ENCODE measurements at regions not wholly inside any gene's neighbourhood (a gene's known extent, or its start where the extent isn't known, plus 50 kb on each side); places are given as distances from the start of the nearest gene placed in this dataset.

DNA sequence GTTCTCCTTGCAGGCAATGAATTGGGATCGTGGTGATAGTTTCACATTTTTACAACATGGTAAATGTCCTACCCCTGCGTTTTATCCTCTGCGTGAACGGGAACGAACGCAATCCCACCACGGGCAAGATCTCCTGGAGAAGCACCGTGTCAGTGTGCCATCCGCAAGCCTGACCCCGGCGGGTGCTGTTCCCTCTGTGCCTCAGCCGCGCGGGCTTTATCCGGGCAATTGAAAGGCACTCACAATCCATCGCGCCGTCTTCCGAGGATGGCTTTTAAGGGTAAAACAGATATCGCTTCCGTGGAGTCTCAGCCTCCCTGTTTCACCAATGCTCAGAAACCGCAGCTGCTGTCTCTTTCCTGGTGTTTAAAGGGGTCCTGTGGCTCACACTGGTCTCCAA, 1387.5 kb downstream of the BRD1 start:
- H3K9ac ChIP-seq (ENCODE audit: low read length): no peak overlapping the region
- H3K36me3 ChIP-seq (ENCODE audit: low read length): no peaks in the 10 kb centered on the region
- no peaks in the 10 kb centered on the region for H3K9me2 ChIP-seq (replicated peaks; ENCODE audit: insufficient read depth, low read length)
- H3K27me3 ChIP-seq (ENCODE audit: low read length): no peaks in the 10 kb centered on the region
- H3F3A ChIP-seq (ENCODE audit: insufficient read depth): no peaks in the 10 kb centered on the region
- no peak overlapping the region for H3K4me3 ChIP-seq (ENCODE audit: insufficient read depth, low read length, poor library complexity, severe bottlenecking)
- H3K27ac ChIP-seq (ENCODE audit: low read depth, low read length): no peak overlapping the region
- TF ChIP-seq, protein P1, sequence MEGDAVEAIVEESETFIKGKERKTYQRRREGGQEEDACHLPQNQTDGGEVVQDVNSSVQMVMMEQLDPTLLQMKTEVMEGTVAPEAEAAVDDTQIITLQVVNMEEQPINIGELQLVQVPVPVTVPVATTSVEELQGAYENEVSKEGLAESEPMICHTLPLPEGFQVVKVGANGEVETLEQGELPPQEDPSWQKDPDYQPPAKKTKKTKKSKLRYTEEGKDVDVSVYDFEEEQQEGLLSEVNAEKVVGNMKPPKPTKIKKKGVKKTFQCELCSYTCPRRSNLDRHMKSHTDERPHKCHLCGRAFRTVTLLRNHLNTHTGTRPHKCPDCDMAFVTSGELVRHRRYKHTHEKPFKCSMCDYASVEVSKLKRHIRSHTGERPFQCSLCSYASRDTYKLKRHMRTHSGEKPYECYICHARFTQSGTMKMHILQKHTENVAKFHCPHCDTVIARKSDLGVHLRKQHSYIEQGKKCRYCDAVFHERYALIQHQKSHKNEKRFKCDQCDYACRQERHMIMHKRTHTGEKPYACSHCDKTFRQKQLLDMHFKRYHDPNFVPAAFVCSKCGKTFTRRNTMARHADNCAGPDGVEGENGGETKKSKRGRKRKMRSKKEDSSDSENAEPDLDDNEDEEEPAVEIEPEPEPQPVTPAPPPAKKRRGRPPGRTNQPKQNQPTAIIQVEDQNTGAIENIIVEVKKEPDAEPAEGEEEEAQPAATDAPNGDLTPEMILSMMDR (IDR thresholded peaks at IDR 0.05; ENCODE audit: insufficient read depth, low read length, poor library complexity, severe bottlenecking): no peak
- TF ChIP-seq EZH2phosphoT487 (conservative IDR thresholded peaks at IDR 0.05; ENCODE audit: low read length): no peak
- H3K9me3 ChIP-seq (ENCODE audit: insufficient read depth, low read length): no peaks in the 10 kb centered on the region
- H2AFZ ChIP-seq (ENCODE audit: low read depth, low read length, severe bottlenecking): no peak overlapping the region
- H3K79me2 ChIP-seq (ENCODE audit: insufficient read depth, low read length): no peaks in the 10 kb centered on the region
- no peaks in the 10 kb centered on the region for H4K20me1 ChIP-seq (ENCODE audit: low read depth, low read length)
- H3K4me2 ChIP-seq (ENCODE audit: low read depth, low read length, poor library complexity, severe bottlenecking): no peak overlapping the region

DNA sequence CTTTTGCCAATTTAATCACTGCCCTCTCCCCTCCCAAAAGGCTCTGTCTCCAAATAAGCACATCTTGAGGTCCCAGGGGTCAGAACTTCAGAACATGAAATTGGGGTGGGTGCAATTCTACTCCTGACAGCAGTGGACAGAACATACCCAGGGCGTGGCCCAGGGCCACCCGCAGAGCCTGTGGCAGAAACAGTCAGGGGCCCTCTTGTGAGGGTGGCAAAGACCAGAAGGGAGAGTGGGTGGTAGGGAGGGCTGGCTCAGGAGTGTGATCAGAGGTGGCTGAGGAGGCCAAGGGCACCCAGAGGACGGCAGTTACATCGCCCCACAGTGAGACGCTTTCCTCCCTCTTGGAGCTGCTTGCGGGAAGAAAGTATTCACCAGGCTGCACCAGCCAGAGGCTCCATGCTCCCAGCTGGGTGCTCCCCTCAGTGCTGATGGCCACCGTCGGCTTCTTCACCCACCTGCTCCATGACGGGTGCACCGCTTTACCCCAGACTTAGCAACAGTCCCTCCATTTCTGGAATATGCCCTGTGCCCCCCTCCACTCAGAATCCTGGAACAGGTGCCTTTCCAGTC, 1388.0 kb downstream of the BRD1 start:
- Histone ChIP-seq H3K4me2 (ENCODE audit: low read depth, low read length, poor library complexity, severe bottlenecking) (no peak overlapping the region), H3K9ac (ENCODE audit: low read length) (no peak overlapping the region), H4K20me1 (ENCODE audit: low read depth, low read length) (no peaks in the 10 kb centered on the region), H3K36me3 (ENCODE audit: low read length) (no peaks in the 10 kb centered on the region), H3K27me3 (ENCODE audit: low read length) (no peaks in the 10 kb centered on the region), H3K79me2 (ENCODE audit: insufficient read depth, low read length) (no peaks in the 10 kb centered on the region), H3F3A (ENCODE audit: insufficient read depth) (no peaks in the 10 kb centered on the region), H3K9me2 (replicated peaks; ENCODE audit: insufficient read depth, low read length) (no peaks in the 10 kb centered on the region), H3K9me3 (ENCODE audit: insufficient read depth, low read length) (no peaks in the 10 kb centered on the region), H3K27ac (ENCODE audit: low read depth, low read length) (no peak overlapping the region), H3K4me3 (ENCODE audit: insufficient read depth, low read length, poor library complexity, severe bottlenecking) (no peak overlapping the region), H2AFZ (ENCODE audit: low read depth, low read length, severe bottlenecking) (no peak overlapping the region)
- no peak for TF ChIP-seq EZH2phosphoT487 (conservative IDR thresholded peaks at IDR 0.05; ENCODE audit: low read length)
- TF ChIP-seq, protein P1 (IDR thresholded peaks at IDR 0.05; ENCODE audit: insufficient read depth, low read length, poor library complexity, severe bottlenecking): no peak

DNA sequence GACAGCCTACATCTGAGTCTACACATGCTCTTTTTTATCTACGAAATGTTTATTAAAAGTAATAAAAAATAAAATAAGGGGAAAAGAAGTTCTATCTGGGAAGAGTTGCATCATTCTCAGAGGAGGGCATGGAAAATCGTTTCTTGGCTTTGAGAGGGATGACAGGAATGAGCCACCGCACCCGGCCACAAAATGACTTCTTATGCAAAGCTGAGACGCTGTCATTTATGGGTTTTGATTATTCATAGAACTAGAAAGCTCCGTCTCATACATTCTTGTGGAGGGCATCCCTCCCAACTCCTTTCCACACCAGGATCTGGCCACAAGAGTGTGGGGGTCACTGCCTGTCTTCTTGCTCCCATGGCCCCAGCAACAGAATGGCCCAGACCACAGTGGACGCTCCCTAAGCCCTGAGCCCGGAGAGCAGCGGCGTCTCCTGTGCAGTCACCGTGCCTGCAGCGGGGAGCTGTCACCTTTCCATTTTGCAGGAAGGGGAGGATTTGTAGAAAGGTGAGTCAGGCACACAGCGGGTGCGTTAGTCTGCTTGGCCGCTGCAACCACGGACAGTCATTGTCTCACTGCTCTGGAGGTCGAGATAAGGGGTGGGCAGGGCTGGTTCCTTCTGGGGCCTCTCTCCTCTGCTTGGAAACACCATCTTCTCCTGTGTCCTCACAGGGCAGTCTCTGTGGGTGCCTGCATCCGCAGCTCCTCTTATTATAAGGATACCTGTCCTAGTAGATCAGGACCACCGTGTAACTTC, 1388.7 kb downstream of the BRD1 start:
- H3K79me2 ChIP-seq (ENCODE audit: insufficient read depth, low read length): no peaks in the 10 kb centered on the region

More for the DNA sequence above, 1388.7 kb downstream of the BRD1 start:
- no peak overlapping the region for H2AFZ ChIP-seq (ENCODE audit: low read depth, low read length, severe bottlenecking)
- TF ChIP-seq, protein P1 (IDR thresholded peaks at IDR 0.05; ENCODE audit: insufficient read depth, low read length, poor library complexity, severe bottlenecking): no peak
- no peak for TF ChIP-seq EZH2phosphoT487 (conservative IDR thresholded peaks at IDR 0.05; ENCODE audit: low read length)
- no peak overlapping the region for H3K4me2 ChIP-seq (ENCODE audit: low read depth, low read length, poor library complexity, severe bottlenecking)
- no peaks in the 10 kb centered on the region for H3K27me3 ChIP-seq (ENCODE audit: low read length)
- no peaks in the 10 kb centered on the region for H3F3A ChIP-seq (ENCODE audit: insufficient read depth)
- H3K36me3 ChIP-seq (ENCODE audit: low read length): no peaks in the 10 kb centered on the region
- H3K9me3 ChIP-seq (ENCODE audit: insufficient read depth, low read length): no peaks in the 10 kb centered on the region
- no peaks in the 10 kb centered on the region for H3K9me2 ChIP-seq (replicated peaks; ENCODE audit: insufficient read depth, low read length)
- no peak overlapping the region for H3K27ac ChIP-seq (ENCODE audit: low read depth, low read length)
- H3K4me3 ChIP-seq (ENCODE audit: insufficient read depth, low read length, poor library complexity, severe bottlenecking): no peak overlapping the region
- H3K9ac ChIP-seq (ENCODE audit: low read length): no peak overlapping the region
- no peaks in the 10 kb centered on the region for H4K20me1 ChIP-seq (ENCODE audit: low read depth, low read length)
